Left lung (tissue), 4 donors: ENCODE measurements at regions not wholly inside any gene's neighbourhood (a gene's known extent, or its start where the extent isn't known, plus 50 kb on each side); places are given as distances from the start of the nearest gene placed in this dataset.

Experiments used
- ATAC-seq: fragments of 200-7000 bp; cut with Tn5 transposase; one replicate; pipeline ENCODE4 v1.9.1; 2020; ENCODE audit warnings: moderate library complexity
- DNase-seq, 4 donors: peaks; one replicate each; pipeline ENCODE4 v3.0.0-alpha.2; 2013 to 2020
- H3K27ac ChIP-seq, 2 donors: fragments of 200-600 bp; sonication (generic) in 1 of 2; one replicate each; pipeline versions ENCODE4 v1.5.0 to v1.8.0; 2020 to 2021
- H3K27me3 ChIP-seq, 2 donors: fragments of 200-600 bp; sonication (generic) in 1 of 2; one replicate each; pipeline versions ENCODE4 v1.5.0 to v1.8.0; 2020 to 2021
- H3K36me3 ChIP-seq, 2 donors: fragments of 200-600 bp; sonication (generic) in 1 of 2; one replicate each; pipeline versions ENCODE4 v1.5.0 to v1.8.0; 2020 to 2021
- H3K4me1 ChIP-seq, 2 donors: fragments of 200-600 bp; one replicate each; pipeline ENCODE4 v1.8.0; 2021
- H3K4me3 ChIP-seq, 2 donors: fragments of 200-600 bp; sonication (generic) in 1 of 2; one replicate each; pipeline versions ENCODE4 v1.5.0 to v1.8.0; 2020 to 2021; ENCODE audit warnings: mild to moderate bottlenecking in 1 of 2
- H3K9me3 ChIP-seq, 2 donors: fragments of 200-600 bp; sonication (generic) in 1 of 2; one replicate each; pipeline versions ENCODE4 v1.5.0 to v1.8.0; 2020 to 2021
- intact Hi-C, 2 donors: fragments of 100-400 bp; cut with DNase I; formaldehyde crosslinking; loops; one replicate each; pipeline versions ENCODE4 v1.11.2 to v1.14.2; 2022
- TF ChIP-seq, protein P1 (sequence below), 2 donors: fragments of 200-600 bp; sonication (generic) in 1 of 2; IDR thresholded peaks; one replicate each; pipeline versions ENCODE4 v1.5.0 to v1.8.0; 2021; ENCODE audit warnings: antibody characterized with exemption in 2 of 2
- donor health status: DM: no; HTN: yes; CAD: no.
- donor health status: DM: no; HTN: no; CAD: no.

GRCh38 chr4:32142075-32142474 lies 1421.9 kb downstream of the PCDH7 start:
- no peaks in the 10 kb centered on the region for H3K9me3 ChIP-seq
- intact Hi-C loops, result no loop called here
- H3K4me1 ChIP-seq, result no peaks in the 10 kb centered on the region
- DNase-seq (no peak), ATAC-seq (no peak)
- H3K36me3 ChIP-seq, result no peaks in the 10 kb centered on the region
- TF ChIP-seq, protein P1, sequence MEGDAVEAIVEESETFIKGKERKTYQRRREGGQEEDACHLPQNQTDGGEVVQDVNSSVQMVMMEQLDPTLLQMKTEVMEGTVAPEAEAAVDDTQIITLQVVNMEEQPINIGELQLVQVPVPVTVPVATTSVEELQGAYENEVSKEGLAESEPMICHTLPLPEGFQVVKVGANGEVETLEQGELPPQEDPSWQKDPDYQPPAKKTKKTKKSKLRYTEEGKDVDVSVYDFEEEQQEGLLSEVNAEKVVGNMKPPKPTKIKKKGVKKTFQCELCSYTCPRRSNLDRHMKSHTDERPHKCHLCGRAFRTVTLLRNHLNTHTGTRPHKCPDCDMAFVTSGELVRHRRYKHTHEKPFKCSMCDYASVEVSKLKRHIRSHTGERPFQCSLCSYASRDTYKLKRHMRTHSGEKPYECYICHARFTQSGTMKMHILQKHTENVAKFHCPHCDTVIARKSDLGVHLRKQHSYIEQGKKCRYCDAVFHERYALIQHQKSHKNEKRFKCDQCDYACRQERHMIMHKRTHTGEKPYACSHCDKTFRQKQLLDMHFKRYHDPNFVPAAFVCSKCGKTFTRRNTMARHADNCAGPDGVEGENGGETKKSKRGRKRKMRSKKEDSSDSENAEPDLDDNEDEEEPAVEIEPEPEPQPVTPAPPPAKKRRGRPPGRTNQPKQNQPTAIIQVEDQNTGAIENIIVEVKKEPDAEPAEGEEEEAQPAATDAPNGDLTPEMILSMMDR (IDR thresholded peaks at IDR 0.05), result no peak
- no peak overlapping the region for H3K27ac ChIP-seq
- H3K27me3 ChIP-seq, result no peaks in the 10 kb centered on the region
- H3K4me3 ChIP-seq, result no peak overlapping the region

GRCh38 chr4:32145987-32146386 lies 1425.8 kb downstream of the PCDH7 start:
- H3K36me3 ChIP-seq, result no peaks in the 10 kb centered on the region
- ATAC-seq, result no peak
- no peak overlapping the region for H3K4me3 ChIP-seq
- H3K27me3 ChIP-seq, result no peaks in the 10 kb centered on the region
- H3K27ac ChIP-seq, result no peak overlapping the region
- H3K4me1 ChIP-seq, result no peaks in the 10 kb centered on the region
- TF ChIP-seq, protein P1 (IDR thresholded peaks at IDR 0.05), result no peak
- intact Hi-C loops, result no loop called here
- DNase-seq, result no peak
- H3K9me3 ChIP-seq, result no peaks in the 10 kb centered on the region

- no peak overlapping the region for H3K27ac ChIP-seq
- no peak overlapping the region for H3K4me3 ChIP-seq
- H3K36me3 ChIP-seq, result no peaks in the 10 kb centered on the region
- DNase-seq (peak in 2 of 4 donors; percentile 7), ATAC-seq (no peak)
- H3K9me3 ChIP-seq, result no peaks in the 10 kb centered on the region
- intact Hi-C loops, result no loop called here
- TF ChIP-seq, protein P1 (IDR thresholded peaks at IDR 0.05), result no peak
- no peaks in the 10 kb centered on the region for H3K27me3 ChIP-seq
- no peaks in the 10 kb centered on the region for H3K4me1 ChIP-seq
These were observed 1427.4 kb downstream of the PCDH7 start for GRCh38 chr4:32147446-32148085.

- TF ChIP-seq, protein P1 (IDR thresholded peaks at IDR 0.05), result no peak
- no peaks in the 10 kb centered on the region for H3K9me3 ChIP-seq
- no peaks in the 10 kb centered on the region for H3K36me3 ChIP-seq
- no peaks in the 10 kb centered on the region for H3K4me1 ChIP-seq
- no peak overlapping the region for H3K4me3 ChIP-seq
- H3K27me3 ChIP-seq, result no peaks in the 10 kb centered on the region
- DNase-seq (peak in 2 of 4 donors; percentile 20 to 62), ATAC-seq (peak; percentile 35)
- no peak overlapping the region for H3K27ac ChIP-seq
- intact Hi-C loops, result no loop called here
These were observed 1428.0 kb downstream of the PCDH7 start for GRCh38 chr4:32148111-32148666.

DNA sequence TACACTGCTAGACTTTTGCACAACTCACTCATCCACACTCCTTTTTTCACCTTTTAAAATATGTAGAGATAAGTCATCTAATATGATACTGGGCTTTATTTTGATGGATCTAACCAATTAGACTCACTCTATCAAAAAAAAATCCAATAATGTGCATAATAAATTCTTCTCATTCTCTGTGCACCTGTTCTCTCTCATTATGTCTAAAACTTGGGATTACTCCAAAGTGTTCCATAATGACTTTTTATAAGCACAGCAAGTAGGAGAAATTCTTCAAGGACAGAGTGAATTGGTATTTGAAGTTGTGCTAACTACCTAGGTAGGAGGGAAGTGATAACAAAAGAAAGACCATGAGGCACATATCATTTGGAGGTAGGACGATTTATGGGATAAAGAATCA lies 1438.8 kb downstream of the PCDH7 start:
- Histone ChIP-seq H3K9me3 (no peaks in the 10 kb centered on the region), H3K4me3 (no peak overlapping the region), H3K27me3 (no peaks in the 10 kb centered on the region), H3K27ac (no peak overlapping the region), H3K36me3 (no peaks in the 10 kb centered on the region), H3K4me1 (no peaks in the 10 kb centered on the region)
- intact Hi-C loops, result no loop called here
- TF ChIP-seq, protein P1 (IDR thresholded peaks at IDR 0.05), result no peak
- ATAC-seq (no peak), DNase-seq (no peak)
